WTC11 (cell line): ENCODE measurements at regions not wholly inside any gene's neighbourhood (a gene's known extent, or its start where the extent isn't known, plus 50 kb on each side); places are given as distances from the start of the nearest gene placed in this dataset.

ENCODE experiments used
- CREB1 ChIP-seq: sonication (generic); formaldehyde crosslinking; IDR thresholded peaks from 2 replicates; pipeline ENCODE4 v1.8.0; 2023; ENCODE audit warnings: mild to moderate bottlenecking, missing genetic modification reagents
- ESRRA ChIP-seq: sonication (generic); formaldehyde crosslinking; IDR thresholded peaks from 2 replicates; pipeline ENCODE4 v1.8.1; 2022; ENCODE audit warnings: mild to moderate bottlenecking, missing genetic modification reagents, borderline replicate concordance
- GABPB1 ChIP-seq: sonication (generic); formaldehyde crosslinking; IDR thresholded peaks from 2 replicates; pipeline ENCODE4 v1.8.1; 2023; ENCODE audit warnings: mild to moderate bottlenecking, missing genetic modification reagents
- NR1H2 ChIP-seq: sonication (generic); formaldehyde crosslinking; IDR thresholded peaks from 2 replicates; pipeline ENCODE4 v1.9.0; 2021; ENCODE audit warnings: mild to moderate bottlenecking, moderate library complexity, missing genetic modification reagents
- TEAD4 ChIP-seq: sonication (generic); formaldehyde crosslinking; IDR thresholded peaks from 2 replicates; pipeline ENCODE4 v1.8.0; 2022; ENCODE audit warnings: mild to moderate bottlenecking, missing genetic modification reagents
- ZNF512 ChIP-seq: sonication (generic); formaldehyde crosslinking; IDR thresholded peaks from 2 replicates; pipeline ENCODE4 v1.8.1; 2022; ENCODE audit warnings: missing genetic modification reagents, borderline replicate concordance
- ZSCAN18 ChIP-seq: fragments of 250-450 bp; sonication (Bioruptor Pico); IDR thresholded peaks from 2 replicates; pipeline ENCODE4 v2.1.2; 2022; ENCODE audit warnings: mild to moderate bottlenecking, moderate library complexity
- TF ChIP-seq, protein P1 (sequence below): fragments of 200-600 bp; IDR thresholded peaks from 2 replicates; pipeline ENCODE4 v1.8.0; 2022; ENCODE audit warnings: antibody characterized with exemption
- TF ChIP-seq, protein P2 (sequence below): sonication (generic); formaldehyde crosslinking; IDR thresholded peaks from 2 replicates; pipeline ENCODE4 v1.8.1; 2023; ENCODE audit warnings: mild to moderate bottlenecking, missing genetic modification reagents

DNA sequence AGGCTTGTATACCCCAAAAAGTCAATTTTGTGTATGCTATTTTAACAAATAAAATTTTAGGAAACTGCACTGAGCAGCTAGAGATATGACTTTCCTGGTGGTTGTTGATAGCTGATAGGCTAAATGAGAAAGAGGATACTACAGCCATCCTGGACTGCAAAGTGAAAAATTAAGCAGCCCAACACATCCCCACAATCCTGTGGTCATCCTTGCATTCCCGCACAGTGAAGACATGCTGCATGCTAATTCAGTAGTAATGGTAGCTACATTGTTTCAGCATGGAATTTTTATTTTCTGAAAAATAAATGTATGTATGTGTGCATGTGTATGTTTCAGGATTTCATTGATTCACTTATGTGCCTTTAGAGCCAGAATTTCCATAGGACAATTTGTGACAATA is 124.2 kb upstream of the CCDC68 start:
- no peak for TF ChIP-seq TEAD4
- TF ChIP-seq, protein P1, sequence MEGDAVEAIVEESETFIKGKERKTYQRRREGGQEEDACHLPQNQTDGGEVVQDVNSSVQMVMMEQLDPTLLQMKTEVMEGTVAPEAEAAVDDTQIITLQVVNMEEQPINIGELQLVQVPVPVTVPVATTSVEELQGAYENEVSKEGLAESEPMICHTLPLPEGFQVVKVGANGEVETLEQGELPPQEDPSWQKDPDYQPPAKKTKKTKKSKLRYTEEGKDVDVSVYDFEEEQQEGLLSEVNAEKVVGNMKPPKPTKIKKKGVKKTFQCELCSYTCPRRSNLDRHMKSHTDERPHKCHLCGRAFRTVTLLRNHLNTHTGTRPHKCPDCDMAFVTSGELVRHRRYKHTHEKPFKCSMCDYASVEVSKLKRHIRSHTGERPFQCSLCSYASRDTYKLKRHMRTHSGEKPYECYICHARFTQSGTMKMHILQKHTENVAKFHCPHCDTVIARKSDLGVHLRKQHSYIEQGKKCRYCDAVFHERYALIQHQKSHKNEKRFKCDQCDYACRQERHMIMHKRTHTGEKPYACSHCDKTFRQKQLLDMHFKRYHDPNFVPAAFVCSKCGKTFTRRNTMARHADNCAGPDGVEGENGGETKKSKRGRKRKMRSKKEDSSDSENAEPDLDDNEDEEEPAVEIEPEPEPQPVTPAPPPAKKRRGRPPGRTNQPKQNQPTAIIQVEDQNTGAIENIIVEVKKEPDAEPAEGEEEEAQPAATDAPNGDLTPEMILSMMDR: no peak
- no peak for TF ChIP-seq ESRRA
- TF ChIP-seq NR1H2 (CRISPR knock-in tag): no peak
- no peak for TF ChIP-seq ZNF512 (CRISPR knock-in tag)
- TF ChIP-seq, protein P2, sequence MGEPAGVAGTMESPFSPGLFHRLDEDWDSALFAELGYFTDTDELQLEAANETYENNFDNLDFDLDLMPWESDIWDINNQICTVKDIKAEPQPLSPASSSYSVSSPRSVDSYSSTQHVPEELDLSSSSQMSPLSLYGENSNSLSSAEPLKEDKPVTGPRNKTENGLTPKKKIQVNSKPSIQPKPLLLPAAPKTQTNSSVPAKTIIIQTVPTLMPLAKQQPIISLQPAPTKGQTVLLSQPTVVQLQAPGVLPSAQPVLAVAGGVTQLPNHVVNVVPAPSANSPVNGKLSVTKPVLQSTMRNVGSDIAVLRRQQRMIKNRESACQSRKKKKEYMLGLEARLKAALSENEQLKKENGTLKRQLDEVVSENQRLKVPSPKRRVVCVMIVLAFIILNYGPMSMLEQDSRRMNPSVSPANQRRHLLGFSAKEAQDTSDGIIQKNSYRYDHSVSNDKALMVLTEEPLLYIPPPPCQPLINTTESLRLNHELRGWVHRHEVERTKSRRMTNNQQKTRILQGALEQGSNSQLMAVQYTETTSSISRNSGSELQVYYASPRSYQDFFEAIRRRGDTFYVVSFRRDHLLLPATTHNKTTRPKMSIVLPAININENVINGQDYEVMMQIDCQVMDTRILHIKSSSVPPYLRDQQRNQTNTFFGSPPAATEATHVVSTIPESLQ: no peak
- no peak for TF ChIP-seq ZSCAN18 (CRISPR knock-in tag)
- TF ChIP-seq CREB1 (CRISPR knock-in tag): no peak
- TF ChIP-seq GABPB1 (CRISPR knock-in tag): no peak
